WERI-Rb-1 (cell line): ENCODE measurements at regions not wholly inside any gene's neighbourhood (a gene's known extent, or its start where the extent isn't known, plus 50 kb on each side); places are given as distances from the start of the nearest gene placed in this dataset.
A peak's percentile ranks its signal among the peaks of the same experiment; 100 is the strongest.

Experiments
- DNase-seq: peaks from one replicate; pipeline ENCODE4 v3.0.0-alpha.2; 2020
- H3K27ac ChIP-seq: fragments of 250-450 bp; sonication (Bioruptor Pico); 2 replicates; pipeline ENCODE4 v1.5.1; 2020; ENCODE audit warnings: mild to moderate bottlenecking, moderate library complexity
- H3K27me3 ChIP-seq: fragments of 250-450 bp; sonication (Bioruptor Pico); 2 replicates; pipeline ENCODE4 v1.5.1; 2021; ENCODE audit warnings: mild to moderate bottlenecking, low read depth, moderate library complexity; ENCODE audit not compliant: insufficient read depth, severe bottlenecking
- H3K36me3 ChIP-seq: fragments of 250-450 bp; sonication (Bioruptor Pico); 2 replicates; pipeline ENCODE4 v1.5.1; 2020; ENCODE audit warnings: mild to moderate bottlenecking, moderate library complexity
- H3K4me3 ChIP-seq: 2 replicates; pipeline ENCODE4 v1.5.1; 2011; ENCODE audit warnings: low read depth, mild to moderate bottlenecking, control low read depth, low read length
- H3K9me3 ChIP-seq: fragments of 250-450 bp; sonication (Bioruptor Pico); 2 replicates; pipeline ENCODE4 v1.5.1; 2021; ENCODE audit warnings: mild to moderate bottlenecking, moderate library complexity; ENCODE audit not compliant: severe bottlenecking
- CTCF ChIP-seq: IDR thresholded peaks from 2 replicates; pipeline ENCODE4 v1.5.1; 2011; ENCODE audit warnings: low read depth, mild to moderate bottlenecking, control low read depth, inconsistent platforms, low read length

GRCh38 chr2:47657886-47658489 lies 87.2 kb upstream of the KCNK12 start:
- no peak for TF ChIP-seq CTCF
- Histone ChIP-seq H3K27me3 (no peaks in the 10 kb centered on the region), H3K4me3 (no peak overlapping the region), H3K27ac (no peak overlapping the region), H3K36me3 (no peaks in the 10 kb centered on the region), H3K9me3 (no peaks in the 10 kb centered on the region)
- DNase-seq, result no peak

GRCh38 chr2:47656715-47657600 lies 86.2 kb upstream of the KCNK12 start:
- no peaks in the 10 kb centered on the region for H3K36me3 ChIP-seq
- no peak overlapping the region for H3K27ac ChIP-seq
- H3K4me3 ChIP-seq, result no peak overlapping the region
- DNase-seq, result no peak
- no peaks in the 10 kb centered on the region for H3K27me3 ChIP-seq
- no peaks in the 10 kb centered on the region for H3K9me3 ChIP-seq
- no peak for TF ChIP-seq CTCF

GRCh38 chr2:47655563-47655880 lies 84.7 kb upstream of the KCNK12 start:
- DNase-seq, result no peak
- H3K4me3 ChIP-seq, result no peak overlapping the region
- no peaks in the 10 kb centered on the region for H3K9me3 ChIP-seq
- TF ChIP-seq CTCF, result no peak
- H3K36me3 ChIP-seq, result no peaks in the 10 kb centered on the region
- no peak overlapping the region for H3K27ac ChIP-seq
- H3K27me3 ChIP-seq, result no peaks in the 10 kb centered on the region

- no peak overlapping the region for H3K27ac ChIP-seq
- no peak for TF ChIP-seq CTCF
- no peak overlapping the region for H3K4me3 ChIP-seq
- no peak for DNase-seq
- H3K27me3 ChIP-seq, result no peaks in the 10 kb centered on the region
- H3K9me3 ChIP-seq, result no peaks in the 10 kb centered on the region
- no peaks in the 10 kb centered on the region for H3K36me3 ChIP-seq
Observed at GRCh38 chr2:47654790-47655562, 84.2 kb upstream of the KCNK12 start.

GRCh38 chr2:47653902-47654789 lies 83.4 kb upstream of the KCNK12 start:
- Histone ChIP-seq H3K27ac (no peak overlapping the region), H3K4me3 (no peak overlapping the region), H3K9me3 (no peaks in the 10 kb centered on the region), H3K27me3 (no peaks in the 10 kb centered on the region), H3K36me3 (no peaks in the 10 kb centered on the region)
- DNase-seq, result peak; percentile 47
- TF ChIP-seq CTCF, result peak; percentile 81
